KMS-11 (cell line): ENCODE measurements at regions not wholly inside any gene's neighbourhood (a gene's known extent, or its start where the extent isn't known, plus 50 kb on each side); places are given as distances from the start of the nearest gene placed in this dataset.

Source experiments
- H2AFZ ChIP-seq: fragments of 200-600 bp; sonication (generic); 2 replicates; pipeline ENCODE4 v1.6.1; 2016; ENCODE audit warnings: antibody characterized with exemption, mixed run types, low read depth
- H3K27ac ChIP-seq: fragments of 200-600 bp; sonication (generic); 2 replicates; pipeline ENCODE4 v1.6.1; 2016; ENCODE audit warnings: mild to moderate bottlenecking, mixed run types
- H3K27me3 ChIP-seq: fragments of 200-600 bp; sonication (generic); 2 replicates; pipeline ENCODE4 v1.6.1; 2017; ENCODE audit warnings: mild to moderate bottlenecking, low read depth, mixed run types, moderate library complexity; ENCODE audit not compliant: insufficient read depth
- H3K36me3 ChIP-seq: fragments of 200-600 bp; sonication (generic); 2 replicates; pipeline ENCODE4 v1.6.1; 2017; ENCODE audit warnings: mild to moderate bottlenecking, mixed run types; ENCODE audit not compliant: insufficient read depth
- H3K4me1 ChIP-seq: fragments of 200-600 bp; sonication (generic); 2 replicates; pipeline ENCODE4 v1.6.1; 2016; ENCODE audit warnings: mild to moderate bottlenecking, low read depth, mixed run types; ENCODE audit not compliant: poor library complexity, severe bottlenecking
- H3K4me2 ChIP-seq: fragments of 200-600 bp; sonication (generic); 2 replicates; pipeline ENCODE4 v1.7.0; 2016; ENCODE audit warnings: mild to moderate bottlenecking, mixed run types
- H3K4me3 ChIP-seq: fragments of 200-600 bp; sonication (generic); IDR thresholded peaks from 2 replicates; pipeline ENCODE4 v1.6.1; 2017; ENCODE audit warnings: low read depth, low read length, mixed read lengths; ENCODE audit not compliant: insufficient read depth
- H3K79me2 ChIP-seq: fragments of 200-600 bp; sonication (generic); 2 replicates; pipeline ENCODE4 v1.6.1; 2016; ENCODE audit warnings: low read depth, mixed run types; ENCODE audit not compliant: insufficient read depth
- H3K9ac ChIP-seq: fragments of 200-600 bp; sonication (generic); 2 replicates; pipeline ENCODE4 v1.6.1; 2016; ENCODE audit warnings: mild to moderate bottlenecking, mixed run types
- H4K20me1 ChIP-seq: fragments of 200-600 bp; sonication (generic); 2 replicates; pipeline ENCODE4 v1.6.1; 2016; ENCODE audit warnings: mild to moderate bottlenecking, mixed run types; ENCODE audit not compliant: insufficient read depth
- CTCF ChIP-seq: fragments of 200-600 bp; sonication (generic); conservative IDR thresholded peaks from 2 replicates; pipeline ENCODE4 v1.6.1; 2017; ENCODE audit warnings: low read depth, mild to moderate bottlenecking, antibody characterized with exemption, low read length, moderate library complexity, mixed read lengths

DNA sequence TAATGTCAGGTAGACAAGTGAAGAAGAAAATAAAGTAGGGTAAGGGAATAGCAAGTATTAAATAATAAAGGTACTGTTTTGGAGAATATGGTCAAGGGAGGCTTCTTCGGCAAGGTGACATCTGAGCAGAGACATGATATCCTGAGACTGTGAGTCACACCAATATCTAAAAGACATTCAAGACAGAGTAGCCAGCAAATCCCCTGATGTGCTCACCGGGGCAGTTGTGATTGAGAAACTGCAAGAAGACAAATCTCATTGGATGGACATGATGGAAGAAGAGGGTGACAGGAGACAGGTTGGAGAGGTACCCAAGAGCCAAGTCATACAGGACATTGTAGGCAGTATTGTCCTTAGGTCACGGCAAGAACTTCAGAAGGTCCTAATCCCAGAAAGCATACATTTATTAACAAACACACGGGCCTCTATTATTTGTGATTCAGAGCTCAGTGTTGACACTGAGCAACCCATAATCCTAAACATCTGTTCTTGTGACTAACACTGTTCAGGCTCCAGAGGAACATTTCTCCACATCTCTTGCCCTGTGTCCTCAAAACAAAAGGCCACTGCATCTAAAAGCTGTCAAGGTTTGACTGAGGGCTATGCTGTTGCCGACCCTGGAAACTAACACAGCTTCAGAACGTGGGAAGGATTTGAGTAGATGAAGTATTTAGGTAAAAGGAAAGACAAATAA is 258.7 kb upstream of the CLINT1 start:
- no peak overlapping the region for H3K9ac ChIP-seq
- H3K36me3 ChIP-seq, result no peaks in the 10 kb centered on the region
- H4K20me1 ChIP-seq, result no peaks in the 10 kb centered on the region
- no peak overlapping the region for H2AFZ ChIP-seq
- H3K27ac ChIP-seq, result no peak overlapping the region
- no peaks in the 10 kb centered on the region for H3K79me2 ChIP-seq
- no peak overlapping the region for H3K4me2 ChIP-seq
- H3K27me3 ChIP-seq, result no peaks in the 10 kb centered on the region
- TF ChIP-seq CTCF, result no peak
- no peaks in the 10 kb centered on the region for H3K4me1 ChIP-seq
- H3K4me3 ChIP-seq, result no peak overlapping the region

DNA sequence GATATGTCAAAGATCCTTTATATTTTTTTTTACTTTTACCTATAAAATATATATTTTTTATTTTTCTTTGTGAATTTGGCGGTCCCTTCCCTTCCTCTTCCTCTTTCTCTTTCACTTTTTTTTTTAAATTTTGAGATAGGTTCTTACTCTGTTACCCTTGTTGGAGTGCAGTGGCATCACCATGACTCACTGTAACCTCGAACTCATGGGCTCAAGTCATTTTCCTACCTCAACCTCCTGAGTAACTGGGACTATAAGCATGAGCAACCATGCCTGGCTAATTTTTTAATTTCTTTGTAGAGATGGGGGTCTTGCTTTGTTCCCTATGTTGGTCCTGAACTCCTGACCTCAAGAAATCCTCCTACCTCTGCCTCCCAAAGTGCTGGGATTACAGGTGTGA is 258.0 kb upstream of the CLINT1 start:
- Histone ChIP-seq H2AFZ (no peak overlapping the region), H3K4me1 (no peaks in the 10 kb centered on the region), H3K36me3 (no peaks in the 10 kb centered on the region), H3K4me3 (no peak overlapping the region), H3K9ac (no peak overlapping the region), H3K27me3 (no peaks in the 10 kb centered on the region), H3K4me2 (no peak overlapping the region), H4K20me1 (no peaks in the 10 kb centered on the region), H3K79me2 (no peaks in the 10 kb centered on the region), H3K27ac (no peak overlapping the region)
- TF ChIP-seq CTCF, result no peak

DNA sequence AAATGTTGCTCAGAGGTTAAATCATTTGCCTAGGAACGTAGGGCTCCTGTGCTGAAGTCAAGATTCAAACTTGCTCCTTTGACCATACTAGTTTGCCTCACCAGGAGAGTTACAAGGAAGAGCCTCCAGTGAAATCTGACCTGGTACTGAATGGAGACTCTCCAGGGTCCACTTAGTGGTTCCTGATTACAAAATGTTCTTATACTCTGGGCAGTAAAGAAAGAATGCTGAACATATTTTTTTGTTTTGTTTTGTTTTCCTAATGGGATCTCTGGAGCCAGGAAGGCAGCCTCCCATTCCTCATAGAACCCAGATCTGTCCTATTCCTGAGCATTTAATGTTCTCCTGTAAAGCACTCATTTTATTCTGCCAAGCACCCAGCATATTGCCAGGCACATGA is 256.5 kb upstream of the CLINT1 start:
- Histone ChIP-seq H3K4me1 (no peaks in the 10 kb centered on the region), H3K79me2 (no peaks in the 10 kb centered on the region), H2AFZ (no peak overlapping the region)

GRCh38 chr5:158108177-158108576 is 249.2 kb upstream of the CLINT1 start:
- H3K36me3 ChIP-seq, result no peaks in the 10 kb centered on the region
- no peaks in the 10 kb centered on the region for H3K79me2 ChIP-seq
- H3K4me1 ChIP-seq, result no peaks in the 10 kb centered on the region
- H3K9ac ChIP-seq, result no peak overlapping the region
- H3K27me3 ChIP-seq, result no peaks in the 10 kb centered on the region
- TF ChIP-seq CTCF, result no peak
- H2AFZ ChIP-seq, result no peak overlapping the region
- no peak overlapping the region for H3K4me3 ChIP-seq
- H4K20me1 ChIP-seq, result no peaks in the 10 kb centered on the region
- no peak overlapping the region for H3K4me2 ChIP-seq
- H3K27ac ChIP-seq, result no peak overlapping the region

More for the DNA sequence above, 256.5 kb upstream of the CLINT1 start:
- no peak overlapping the region for H3K4me2 ChIP-seq
- H3K4me3 ChIP-seq, result no peak overlapping the region
- no peak overlapping the region for H3K9ac ChIP-seq
- H3K27ac ChIP-seq, result no peak overlapping the region
- no peaks in the 10 kb centered on the region for H3K36me3 ChIP-seq
- TF ChIP-seq CTCF, result no peak
- no peaks in the 10 kb centered on the region for H3K27me3 ChIP-seq
- H4K20me1 ChIP-seq, result no peaks in the 10 kb centered on the region
